Activated CD4-positive, alpha-beta T cell treated with anti-CD3 and anti-CD28 coated beads, Interleukin-2, amount 10 ng/mL, durations not matched to agents 7 days and 5 days (primary cell): ENCODE measurements at regions not wholly inside any gene's neighbourhood (a gene's known extent, or its start where the extent isn't known, plus 50 kb on each side); places are given as distances from the start of the nearest gene placed in this dataset.

Experiments
- CTCF ChIA-PET: fragments of 350-600 bp; sonication (Branson Sonifier 250); formaldehyde crosslinking; loops from one replicate; lab custom pipeline; 2021; ENCODE audit warnings: antibody characterized with exemption; lab: Charles Lee
- POLR2A ChIA-PET: fragments of 350-600 bp; sonication (Branson Sonifier 250); formaldehyde crosslinking; loops from one replicate; lab custom pipeline; 2021; ENCODE audit warnings: antibody characterized with exemption; lab: Charles Lee
- DNase-seq: peaks from one replicate; pipeline ENCODE4 v3.0.0-alpha.2; 2020
- H3K27ac Mint-ChIP-seq: one replicate; pipeline ENCODE4 v1.8.0; 2021; ENCODE audit warnings: mild to moderate bottlenecking, moderate library complexity, mixed read lengths
- H3K27me3 Mint-ChIP-seq: one replicate; pipeline ENCODE4 v1.8.0; 2021; ENCODE audit warnings: mixed read lengths
- H3K36me3 Mint-ChIP-seq: one replicate; pipeline ENCODE4 v1.8.0; 2021; ENCODE audit warnings: low read depth, mixed read lengths
- H3K4me1 Mint-ChIP-seq: one replicate; pipeline ENCODE4 v1.8.0; 2021; ENCODE audit warnings: mixed read lengths
- H3K4me3 Mint-ChIP-seq: one replicate; pipeline ENCODE4 v1.8.0; 2021; ENCODE audit warnings: mild to moderate bottlenecking, moderate library complexity, mixed read lengths
- H3K9me3 Mint-ChIP-seq: one replicate; pipeline ENCODE4 v1.8.0; 2021; ENCODE audit warnings: mixed read lengths

DNA sequence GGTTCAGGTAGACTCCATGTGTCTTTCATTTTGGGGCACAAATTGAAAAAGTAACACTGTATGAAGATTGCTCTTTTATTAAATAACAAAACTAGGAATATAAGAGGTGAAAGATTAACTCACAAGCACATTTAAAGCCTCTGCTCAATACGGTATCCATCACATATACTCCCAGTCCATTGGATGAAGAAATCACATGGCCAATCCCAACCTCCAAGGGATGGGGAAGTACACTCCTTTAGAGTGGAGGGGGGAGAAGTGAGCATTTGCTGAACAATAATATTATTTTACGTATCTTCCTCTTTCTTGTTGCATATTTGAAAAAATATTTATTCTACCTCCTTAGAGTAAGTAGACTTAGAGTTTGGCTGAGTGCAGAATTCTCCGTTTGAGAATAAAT is 316.5 kb downstream of the LMX1A start:
- Mint-ChIP-seq H3K36me3 (no peaks in the 10 kb centered on the region), H3K27me3 (no peaks in the 10 kb centered on the region), H3K4me3 (no peak overlapping the region), H3K9me3 (no peaks in the 10 kb centered on the region), H3K27ac (no peak overlapping the region), H3K4me1 (no peaks in the 10 kb centered on the region)
- no peak for DNase-seq
- ChIA-PET POLR2A (no interaction called here), CTCF (no interaction called here)

GRCh38 chr1:165036403-165036802 is 320.1 kb downstream of the LMX1A start:
- POLR2A ChIA-PET: no interaction called here
- no peaks in the 10 kb centered on the region for H3K27me3 Mint-ChIP-seq

GRCh38 chr1:165034136-165034809 is 322.2 kb downstream of the LMX1A start:
- Mint-ChIP-seq H3K9me3 (no peaks in the 10 kb centered on the region), H3K4me3 (no peak overlapping the region), H3K36me3 (no peaks in the 10 kb centered on the region), H3K27me3 (no peaks in the 10 kb centered on the region), H3K4me1 (no peaks in the 10 kb centered on the region), H3K27ac (no peak overlapping the region)
- ChIA-PET POLR2A (no interaction called here), CTCF (no interaction called here)
- DNase-seq: no peak

More at GRCh38 chr1:165036403-165036802, 320.1 kb downstream of the LMX1A start:
- Mint-ChIP-seq H3K27ac (peak overlapping the region; percentile 21), H3K9me3 (no peaks in the 10 kb centered on the region), H3K4me3 (no peak overlapping the region), H3K36me3 (no peaks in the 10 kb centered on the region), H3K4me1 (no peaks in the 10 kb centered on the region)
- DNase-seq: no peak
- CTCF ChIA-PET: no interaction called here

GRCh38 chr1:165031001-165031400 is 325.5 kb downstream of the LMX1A start:
- Mint-ChIP-seq H3K27me3 (no peaks in the 10 kb centered on the region), H3K9me3 (no peaks in the 10 kb centered on the region), H3K4me1 (no peaks in the 10 kb centered on the region), H3K4me3 (no peak overlapping the region), H3K36me3 (no peaks in the 10 kb centered on the region), H3K27ac (no peak overlapping the region)
- ChIA-PET CTCF (no interaction called here), POLR2A (no interaction called here)
- DNase-seq: no peak

DNA sequence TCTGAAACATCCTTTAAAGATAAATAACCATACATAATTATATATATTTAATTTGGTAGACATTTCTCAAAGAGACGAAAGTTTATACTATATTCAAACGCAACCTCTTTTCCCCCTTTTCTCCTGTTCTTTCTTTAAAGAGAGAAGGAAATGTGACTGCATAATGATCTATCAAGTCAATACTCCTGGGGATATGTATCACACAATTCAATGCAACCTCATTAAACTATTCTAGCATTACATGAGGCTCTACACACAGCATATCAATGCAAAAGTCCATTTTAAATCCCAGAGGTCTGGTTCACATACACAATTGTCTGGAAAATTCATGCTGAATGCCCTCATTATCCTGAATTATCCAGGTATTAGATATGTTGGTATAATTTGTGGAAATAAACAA is 330.7 kb downstream of the LMX1A start:
- Mint-ChIP-seq H3K36me3 (no peaks in the 10 kb centered on the region), H3K4me3 (no peak overlapping the region), H3K27ac (no peak overlapping the region), H3K9me3 (no peaks in the 10 kb centered on the region), H3K4me1 (no peaks in the 10 kb centered on the region), H3K27me3 (no peaks in the 10 kb centered on the region)
- ChIA-PET POLR2A (no interaction called here), CTCF (no interaction called here)
- DNase-seq: no peak

DNA sequence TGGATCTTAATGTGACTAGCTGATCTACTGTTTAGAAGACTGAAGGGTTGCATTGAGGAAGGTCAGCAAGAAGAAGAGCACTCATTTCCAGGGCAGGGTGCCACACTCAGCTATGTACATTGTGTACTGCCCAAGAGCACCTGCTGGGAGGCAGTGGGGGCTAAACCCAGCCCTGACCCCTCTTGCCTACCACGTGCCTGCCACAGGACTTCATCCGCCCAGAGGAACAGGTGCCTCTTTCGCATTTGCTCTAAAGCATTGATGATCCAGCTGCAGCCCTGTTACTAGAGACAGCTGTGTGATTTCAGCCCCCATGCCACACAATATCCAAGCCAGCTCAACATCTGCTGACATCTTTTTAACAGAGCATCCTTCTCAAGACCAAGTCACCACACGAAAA is 341.8 kb downstream of the LMX1A start:
- Mint-ChIP-seq H3K36me3 (no peaks in the 10 kb centered on the region), H3K4me3 (no peak overlapping the region), H3K27ac (no peak overlapping the region), H3K27me3 (no peaks in the 10 kb centered on the region), H3K4me1 (no peaks in the 10 kb centered on the region), H3K9me3 (peaks cover 5% of the 10 kb centered on the region)
- ChIA-PET POLR2A (no interaction called here), CTCF (no interaction called here)
- no peak for DNase-seq

GRCh38 chr1:165011991-165012531 is 344.5 kb downstream of the LMX1A start:
- no peaks in the 10 kb centered on the region for H3K9me3 Mint-ChIP-seq
- ChIA-PET POLR2A (no interaction called here), CTCF (no interaction called here)
- DNase-seq: no peak
- no peaks in the 10 kb centered on the region for H3K4me1 Mint-ChIP-seq
- H3K4me3 Mint-ChIP-seq: no peak overlapping the region
- no peak overlapping the region for H3K27ac Mint-ChIP-seq
- no peaks in the 10 kb centered on the region for H3K36me3 Mint-ChIP-seq
- H3K27me3 Mint-ChIP-seq: no peaks in the 10 kb centered on the region

GRCh38 chr1:165011186-165011585 is 345.3 kb downstream of the LMX1A start:
- CTCF ChIA-PET: no interaction called here
- POLR2A ChIA-PET: no interaction called here
- Mint-ChIP-seq H3K4me1 (no peaks in the 10 kb centered on the region), H3K36me3 (no peaks in the 10 kb centered on the region), H3K9me3 (no peaks in the 10 kb centered on the region), H3K27me3 (no peaks in the 10 kb centered on the region), H3K4me3 (no peak overlapping the region), H3K27ac (no peak overlapping the region)
- DNase-seq: no peak

DNA sequence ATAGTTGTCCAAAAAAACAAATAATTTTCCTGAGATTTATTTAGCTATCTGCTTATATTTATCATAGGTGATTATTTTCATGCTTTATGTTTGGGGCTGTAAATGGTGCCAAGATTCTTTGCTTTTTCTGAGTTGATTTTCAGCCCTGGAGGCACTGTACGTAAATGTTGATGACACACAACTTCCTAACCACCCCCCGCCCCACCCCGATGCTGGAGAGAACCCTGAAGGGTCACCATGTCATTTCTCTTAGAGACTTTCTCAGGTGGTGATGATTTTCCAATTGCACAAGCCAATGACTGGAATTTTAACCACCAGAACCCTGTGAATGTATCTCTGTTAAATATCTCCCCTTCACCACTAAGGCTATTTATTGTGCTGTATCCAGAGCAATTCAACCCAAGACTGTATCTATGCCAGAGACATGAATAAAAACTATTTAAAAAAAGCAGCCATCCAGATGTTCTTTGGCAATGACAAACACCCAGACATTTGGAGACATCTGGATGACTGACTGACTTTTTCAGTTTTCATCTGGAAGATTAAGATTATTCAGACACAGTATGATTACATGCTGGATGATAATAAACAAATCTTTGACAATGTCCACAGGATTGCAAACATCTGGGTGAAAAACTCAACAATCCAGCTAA is 346.0 kb downstream of the LMX1A start:
- H3K9me3 Mint-ChIP-seq: no peaks in the 10 kb centered on the region
- no peaks in the 10 kb centered on the region for H3K27me3 Mint-ChIP-seq
- ChIA-PET CTCF (no interaction called here), POLR2A (no interaction called here)
- H3K4me3 Mint-ChIP-seq: no peak overlapping the region
- H3K27ac Mint-ChIP-seq: no peak overlapping the region
- DNase-seq: no peak
- H3K4me1 Mint-ChIP-seq: no peaks in the 10 kb centered on the region
- no peaks in the 10 kb centered on the region for H3K36me3 Mint-ChIP-seq

- H3K36me3 Mint-ChIP-seq: no peaks in the 10 kb centered on the region
- no peak overlapping the region for H3K27ac Mint-ChIP-seq
- DNase-seq: no peak
- no peak overlapping the region for H3K4me3 Mint-ChIP-seq
- ChIA-PET POLR2A (no interaction called here), CTCF (no interaction called here)
- no peaks in the 10 kb centered on the region for H3K9me3 Mint-ChIP-seq
- no peaks in the 10 kb centered on the region for H3K4me1 Mint-ChIP-seq
- H3K27me3 Mint-ChIP-seq: no peaks in the 10 kb centered on the region
Observed at GRCh38 chr1:165006831-165007230, 349.7 kb downstream of the LMX1A start.

DNA sequence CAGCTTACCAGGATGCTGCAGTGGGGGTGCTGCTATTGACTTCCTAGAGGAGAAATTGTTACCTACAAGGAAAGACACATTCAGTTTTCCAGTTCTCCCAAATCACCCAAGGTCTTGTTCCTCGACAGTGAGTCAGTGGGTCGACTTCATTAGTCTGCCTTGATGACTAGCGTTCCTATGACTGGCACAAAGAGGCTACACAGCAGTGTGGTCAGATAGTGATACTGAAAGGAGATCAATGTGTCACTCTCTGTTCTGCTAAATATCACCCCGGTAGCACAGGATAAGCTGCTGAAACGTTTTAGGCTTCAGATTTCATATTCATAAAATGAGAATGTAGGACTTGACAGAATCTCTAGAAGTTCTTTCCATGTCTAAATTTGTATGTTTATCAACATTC is 357.4 kb downstream of the LMX1A start:
- ChIA-PET CTCF (no interaction called here), POLR2A (no interaction called here)
- Mint-ChIP-seq H3K36me3 (no peaks in the 10 kb centered on the region), H3K27me3 (no peaks in the 10 kb centered on the region), H3K4me3 (no peak overlapping the region), H3K9me3 (no peaks in the 10 kb centered on the region), H3K4me1 (no peaks in the 10 kb centered on the region), H3K27ac (no peak overlapping the region)
- DNase-seq: no peak

GRCh38 chr1:164991763-164992314 is 364.7 kb downstream of the LMX1A start:
- ChIA-PET CTCF (interaction anchor here (1.2 kb wide), 1 partner anchor 78 kb away, joined by 3 read pairs; no protein-coding TSS in a partner anchor), POLR2A (no interaction called here)
- Mint-ChIP-seq H3K27ac (no peak overlapping the region), H3K9me3 (no peaks in the 10 kb centered on the region), H3K4me1 (no peaks in the 10 kb centered on the region), H3K27me3 (no peaks in the 10 kb centered on the region), H3K4me3 (no peak overlapping the region), H3K36me3 (no peaks in the 10 kb centered on the region)
- no peak for DNase-seq

DNA sequence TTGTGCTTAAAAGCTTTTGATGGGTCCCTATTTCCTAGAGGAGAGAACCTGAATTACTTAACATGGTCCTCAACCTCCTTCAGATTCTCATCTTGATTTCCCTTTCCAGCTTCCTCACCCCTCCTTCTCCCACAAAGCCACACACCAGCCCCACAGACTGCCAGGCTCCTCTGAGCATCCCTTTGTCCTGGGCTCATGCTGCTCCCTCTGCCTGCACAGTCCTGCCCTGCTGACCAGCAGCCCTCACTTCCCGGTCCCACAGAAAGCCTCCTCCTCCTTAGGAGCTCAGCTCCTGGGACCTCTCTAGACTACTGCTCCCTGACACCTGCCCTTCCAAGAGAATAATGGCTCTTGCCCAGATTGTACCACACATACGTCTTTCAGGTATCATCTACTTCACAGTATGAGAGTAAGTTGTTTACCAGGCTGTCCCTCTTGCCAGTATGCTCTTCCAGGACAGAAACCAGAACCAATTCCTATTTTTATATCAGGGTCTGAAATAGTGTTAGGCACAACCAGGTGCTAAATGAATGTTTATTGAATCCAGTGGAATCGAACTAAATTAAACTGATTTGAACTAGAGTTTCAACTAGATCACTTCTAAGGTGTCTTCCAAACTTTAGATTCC is 373.4 kb downstream of the LMX1A start:
- H3K9me3 Mint-ChIP-seq: no peaks in the 10 kb centered on the region
- H3K36me3 Mint-ChIP-seq: no peaks in the 10 kb centered on the region
- CTCF ChIA-PET: no interaction called here
- no peak overlapping the region for H3K27ac Mint-ChIP-seq
- H3K4me3 Mint-ChIP-seq: no peak overlapping the region
- no peaks in the 10 kb centered on the region for H3K4me1 Mint-ChIP-seq
- POLR2A ChIA-PET: no interaction called here
- H3K27me3 Mint-ChIP-seq: no peaks in the 10 kb centered on the region
- DNase-seq: no peak
